ENCODE measurements at regions not wholly inside any gene's neighbourhood (a gene's known extent, or its start where the extent isn't known, plus 50 kb on each side); places are given as distances from the start of the nearest gene placed in this dataset.

DNA sequence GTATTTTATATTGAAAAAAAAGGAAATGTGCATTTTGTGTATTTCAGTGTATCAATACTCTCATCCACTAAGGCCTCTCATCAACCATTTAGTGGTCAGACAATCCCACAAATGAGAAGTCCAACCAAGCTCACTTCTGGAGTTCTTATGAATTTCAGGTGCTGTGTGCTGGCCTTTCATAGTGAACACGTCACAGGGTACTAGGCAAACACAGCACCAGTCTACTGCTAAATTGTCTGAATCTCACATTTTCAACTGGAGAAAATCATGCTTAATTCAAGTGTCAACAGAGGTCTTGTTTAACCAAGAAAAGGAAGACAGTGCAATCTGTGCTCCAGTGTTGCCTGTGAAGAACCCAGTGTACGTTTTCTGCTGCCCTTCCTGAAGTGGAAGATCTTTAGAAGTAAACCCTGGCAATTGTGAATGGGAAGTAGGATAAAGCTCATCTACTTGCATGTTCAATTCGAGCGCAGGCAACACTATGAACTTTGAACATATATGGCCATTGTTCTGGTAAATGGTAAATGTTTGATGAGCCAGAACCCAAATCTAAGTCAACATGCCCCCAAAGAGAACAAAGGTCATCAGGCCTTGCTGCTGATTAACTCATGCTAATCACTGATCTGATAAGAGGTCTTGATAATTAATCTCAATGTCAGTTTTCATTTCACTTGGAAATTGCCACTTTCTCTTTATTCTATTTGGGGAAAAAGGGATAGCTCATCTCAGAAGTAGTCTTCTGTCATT, 439.2 kb upstream of the SOX9 start:
- DNase-seq (ENCODE audit: low read depth, low spot score): no peak
- CTCF ChIA-PET: no interaction called here
- Histone ChIP-seq H3K9me3 (ENCODE audit: control insufficient read depth, insufficient read depth, low read length) (no peaks in the 10 kb centered on the region), H3K4me3 (ENCODE audit: low read depth, low read length) (no peak overlapping the region), H3K27ac (ENCODE audit: low read depth, low read length) (no peak overlapping the region), H3K27me3 (ENCODE audit: control insufficient read depth, insufficient read depth, low read length) (no peaks in the 10 kb centered on the region)
- TF ChIP-seq, protein P1, sequence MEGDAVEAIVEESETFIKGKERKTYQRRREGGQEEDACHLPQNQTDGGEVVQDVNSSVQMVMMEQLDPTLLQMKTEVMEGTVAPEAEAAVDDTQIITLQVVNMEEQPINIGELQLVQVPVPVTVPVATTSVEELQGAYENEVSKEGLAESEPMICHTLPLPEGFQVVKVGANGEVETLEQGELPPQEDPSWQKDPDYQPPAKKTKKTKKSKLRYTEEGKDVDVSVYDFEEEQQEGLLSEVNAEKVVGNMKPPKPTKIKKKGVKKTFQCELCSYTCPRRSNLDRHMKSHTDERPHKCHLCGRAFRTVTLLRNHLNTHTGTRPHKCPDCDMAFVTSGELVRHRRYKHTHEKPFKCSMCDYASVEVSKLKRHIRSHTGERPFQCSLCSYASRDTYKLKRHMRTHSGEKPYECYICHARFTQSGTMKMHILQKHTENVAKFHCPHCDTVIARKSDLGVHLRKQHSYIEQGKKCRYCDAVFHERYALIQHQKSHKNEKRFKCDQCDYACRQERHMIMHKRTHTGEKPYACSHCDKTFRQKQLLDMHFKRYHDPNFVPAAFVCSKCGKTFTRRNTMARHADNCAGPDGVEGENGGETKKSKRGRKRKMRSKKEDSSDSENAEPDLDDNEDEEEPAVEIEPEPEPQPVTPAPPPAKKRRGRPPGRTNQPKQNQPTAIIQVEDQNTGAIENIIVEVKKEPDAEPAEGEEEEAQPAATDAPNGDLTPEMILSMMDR (IDR thresholded peaks at IDR 0.05; ENCODE audit: low read depth, low read length): no peak
- POLR2A ChIA-PET: no interaction called here

DNA sequence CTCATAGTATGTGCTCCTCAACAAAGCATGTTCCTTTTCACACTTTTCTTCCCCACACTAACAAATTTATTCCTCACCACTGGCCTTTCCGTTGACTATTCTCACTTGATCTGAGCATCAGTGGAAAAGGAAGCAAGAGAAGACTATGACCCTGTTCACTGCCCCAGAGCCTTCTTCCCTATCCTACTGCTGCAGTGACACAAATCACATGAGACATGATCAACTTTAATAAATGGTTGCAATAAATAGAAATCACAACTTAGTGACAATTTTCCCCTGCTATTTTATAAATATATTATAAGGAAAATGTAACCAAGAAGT, 438.7 kb upstream of the SOX9 start:
- DNase-seq (ENCODE audit: low read depth, low spot score): no peak
- Histone ChIP-seq H3K4me3 (ENCODE audit: low read depth, low read length) (no peak overlapping the region), H3K27ac (ENCODE audit: low read depth, low read length) (no peak overlapping the region), H3K9me3 (ENCODE audit: control insufficient read depth, insufficient read depth, low read length) (no peaks in the 10 kb centered on the region), H3K27me3 (ENCODE audit: control insufficient read depth, insufficient read depth, low read length) (no peaks in the 10 kb centered on the region)
- TF ChIP-seq, protein P1 (IDR thresholded peaks at IDR 0.05; ENCODE audit: low read depth, low read length): no peak
- ChIA-PET CTCF (no interaction called here), POLR2A (no interaction called here)

DNA sequence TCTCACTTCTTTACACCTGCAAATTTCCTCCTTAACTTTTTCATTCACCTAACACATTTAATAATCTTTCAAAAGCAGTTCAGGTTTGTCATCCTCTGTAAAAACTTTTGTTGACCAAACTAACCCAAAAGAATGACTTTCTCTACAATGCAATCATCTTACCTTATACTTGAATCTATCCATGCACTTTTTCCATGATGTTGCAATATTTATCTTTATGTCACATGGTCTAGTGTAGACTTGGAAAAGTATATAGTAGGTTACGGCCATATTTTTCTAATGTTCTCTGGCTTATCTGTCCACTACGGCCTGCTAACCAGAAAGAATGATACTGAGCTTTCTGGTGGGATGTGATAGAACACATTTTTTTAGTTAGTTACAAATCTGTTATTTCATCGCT, 431.0 kb upstream of the SOX9 start:
- CTCF ChIA-PET: no interaction called here
- TF ChIP-seq, protein P1 (IDR thresholded peaks at IDR 0.05; ENCODE audit: low read depth, low read length): no peak

DNA sequence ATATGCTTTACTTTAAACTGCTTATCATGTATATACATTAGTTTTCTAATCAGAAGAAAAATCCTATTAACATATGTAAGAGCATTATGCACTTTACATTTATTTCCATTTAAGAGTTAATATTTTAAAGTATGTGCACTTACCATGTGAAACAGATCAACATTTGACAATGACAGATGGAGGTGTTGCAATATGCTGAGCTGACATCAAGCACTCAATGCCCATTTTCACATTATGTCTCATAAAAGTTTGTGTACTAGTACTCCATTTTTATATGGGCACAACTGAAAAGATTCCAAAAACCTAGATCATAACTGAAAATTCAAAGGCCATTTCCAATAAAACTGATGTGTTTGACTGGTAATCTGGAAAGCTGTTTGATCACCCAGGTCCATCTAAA, 420.9 kb upstream of the SOX9 start:
- POLR2A ChIA-PET: no interaction called here
- no peak overlapping the region for H3K4me3 ChIP-seq (ENCODE audit: low read depth, low read length)
- DNase-seq (ENCODE audit: low read depth, low spot score): no peak
- CTCF ChIA-PET: no interaction called here
- no peak overlapping the region for H3K27ac ChIP-seq (ENCODE audit: low read depth, low read length)
- no peaks in the 10 kb centered on the region for H3K27me3 ChIP-seq (ENCODE audit: control insufficient read depth, insufficient read depth, low read length)
- H3K9me3 ChIP-seq (ENCODE audit: control insufficient read depth, insufficient read depth, low read length): no peaks in the 10 kb centered on the region
- TF ChIP-seq, protein P1 (IDR thresholded peaks at IDR 0.05; ENCODE audit: low read depth, low read length): no peak

More for the DNA sequence above, 431.0 kb upstream of the SOX9 start:
- H3K9me3 ChIP-seq (ENCODE audit: control insufficient read depth, insufficient read depth, low read length): no peaks in the 10 kb centered on the region
- H3K4me3 ChIP-seq (ENCODE audit: low read depth, low read length): no peak overlapping the region
- no peak overlapping the region for H3K27ac ChIP-seq (ENCODE audit: low read depth, low read length)
- H3K27me3 ChIP-seq (ENCODE audit: control insufficient read depth, insufficient read depth, low read length): no peaks in the 10 kb centered on the region
- DNase-seq (ENCODE audit: low read depth, low spot score): no peak
- POLR2A ChIA-PET: no interaction called here

DNA sequence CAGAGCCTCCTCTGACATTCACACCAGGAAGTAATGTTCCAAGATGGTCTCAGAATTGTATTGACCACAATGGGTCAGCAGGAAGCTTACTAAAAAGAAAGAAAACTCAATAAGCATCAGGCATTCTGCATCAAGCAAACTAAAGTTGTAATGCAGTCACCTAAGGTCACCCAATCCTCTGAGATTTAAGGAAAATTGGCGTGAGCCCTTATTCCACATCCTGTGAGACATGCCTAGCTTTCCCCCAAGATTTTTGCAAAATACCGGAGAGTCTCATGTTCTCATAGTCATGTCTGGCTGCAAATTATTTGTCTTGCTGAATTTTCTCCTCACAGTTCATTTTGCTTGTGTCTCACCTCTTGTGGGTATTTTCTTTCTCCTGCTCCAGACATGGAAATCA, 417.1 kb upstream of the SOX9 start:
- H3K4me3 ChIP-seq (ENCODE audit: low read depth, low read length): no peak overlapping the region
- DNase-seq (ENCODE audit: low read depth, low spot score): no peak
- H3K27ac ChIP-seq (ENCODE audit: low read depth, low read length): no peak overlapping the region
- H3K27me3 ChIP-seq (ENCODE audit: control insufficient read depth, insufficient read depth, low read length): no peaks in the 10 kb centered on the region
- H3K9me3 ChIP-seq (ENCODE audit: control insufficient read depth, insufficient read depth, low read length): no peaks in the 10 kb centered on the region
- CTCF ChIA-PET: no interaction called here
- POLR2A ChIA-PET: no interaction called here
- TF ChIP-seq, protein P1 (IDR thresholded peaks at IDR 0.05; ENCODE audit: low read depth, low read length): no peak

Data from AG04450 (cell line).